GM23248 (cell line): ENCODE measurements at regions not wholly inside any gene's neighbourhood (a gene's known extent, or its start where the extent isn't known, plus 50 kb on each side); places are given as distances from the start of the nearest gene placed in this dataset.

Experiments
- DNase-seq: peaks from one replicate; pipeline ENCODE4 v3.0.0-alpha.2; 2015
- H2AFZ ChIP-seq: fragments of 200-600 bp; sonication (generic); 2 replicates; pipeline ENCODE4 v1.6.1; 2016; ENCODE audit warnings: antibody characterized with exemption
- H3F3A ChIP-seq: fragments of 200-600 bp; sonication (generic); 2 replicates; pipeline ENCODE4 v1.6.1; 2016; ENCODE audit warnings: mild to moderate bottlenecking, antibody characterized with exemption, mixed run types; ENCODE audit not compliant: insufficient read depth
- H3K27ac ChIP-seq: fragments of 200-600 bp; sonication (generic); 2 replicates; pipeline ENCODE4 v1.5.1; 2016; ENCODE audit warnings: mild to moderate bottlenecking
- H3K27me3 ChIP-seq: fragments of 200-600 bp; sonication (generic); replicated peaks from 2 replicates; pipeline ENCODE4 v1.6.1; 2016; ENCODE audit warnings: mild to moderate bottlenecking; ENCODE audit not compliant: insufficient read depth
- H3K36me3 ChIP-seq: fragments of 200-600 bp; sonication (generic); 2 replicates; pipeline ENCODE4 v1.6.1; 2016; ENCODE audit warnings: low read depth, mild to moderate bottlenecking
- H3K4me1 ChIP-seq: fragments of 200-600 bp; sonication (generic); 2 replicates; pipeline ENCODE4 v1.6.1; 2016; ENCODE audit warnings: mild to moderate bottlenecking; ENCODE audit not compliant: insufficient read depth
- H3K4me2 ChIP-seq: fragments of 200-600 bp; sonication (generic); one replicate; pipeline ENCODE4 v1.6.1; 2016; ENCODE audit warnings: mild to moderate bottlenecking; ENCODE audit not compliant: unreplicated experiment
- H3K4me3 ChIP-seq: fragments of 200-600 bp; sonication (generic); 2 replicates; pipeline ENCODE4 v1.5.1; 2016; ENCODE audit warnings: mild to moderate bottlenecking
- H3K79me2 ChIP-seq: fragments of 200-600 bp; sonication (generic); 2 replicates; pipeline ENCODE4 v1.6.1; 2016; ENCODE audit warnings: mild to moderate bottlenecking; ENCODE audit not compliant: insufficient read depth
- H3K9ac ChIP-seq: fragments of 200-600 bp; sonication (generic); 2 replicates; pipeline ENCODE4 v1.6.1; 2016; ENCODE audit warnings: mild to moderate bottlenecking
- H3K9me2 ChIP-seq: fragments of 200-600 bp; sonication (generic); 2 replicates; pipeline ENCODE4 v1.6.1; 2016; ENCODE audit warnings: mixed run types, mild to moderate bottlenecking, moderate library complexity; ENCODE audit not compliant: insufficient read depth
- H3K9me3 ChIP-seq: fragments of 200-600 bp; sonication (generic); one replicate; pipeline ENCODE4 v1.6.1; 2017; ENCODE audit warnings: low read depth
- H4K20me1 ChIP-seq: fragments of 200-600 bp; sonication (generic); 2 replicates; pipeline ENCODE4 v1.6.0; 2016; ENCODE audit not compliant: insufficient read depth
- EZH2 ChIP-seq: fragments of 200-600 bp; sonication (generic); IDR thresholded peaks from 2 replicates; pipeline ENCODE4 v1.6.1; 2018; ENCODE audit warnings: antibody characterized with exemption, mild to moderate bottlenecking; ENCODE audit not compliant: insufficient read depth, poor library complexity, severe bottlenecking
- EZH2phosphoT487 ChIP-seq: fragments of 200-600 bp; sonication (generic); IDR thresholded peaks from 2 replicates; pipeline ENCODE4 v1.6.1; 2018; ENCODE audit warnings: antibody characterized with exemption, moderate library complexity, mild to moderate bottlenecking, low read depth; ENCODE audit not compliant: insufficient read depth
- WGBS, 2 experiments: methylation state at CpG; one replicate each; pipeline ENCODE4 v1.1.6; 2015 to 2017; ENCODE audit warnings: low lambda C conversion rate in 2 of 2, low coverage in 1 of 2; ENCODE audit errors: missing lambda C conversion rate in 2 of 2; 5-methylcytosine and 5-hydroxymethylcytosine counted together
- in situ Hi-C: fragments of 300-500 bp; cut with MboI; formaldehyde crosslinking; loops from 2 replicates; pipeline ENCODE4 v1.15.0; 2020

- Histone ChIP-seq H3K4me2 (no peak overlapping the region), H3K36me3 (no peaks in the 10 kb centered on the region), H3K27me3 (0 out of 2 replicates have a peak, but pooled peaks cover 3% of the 10 kb centered on the region), H3K9me3 (no peaks in the 10 kb centered on the region), H3F3A (no peaks in the 10 kb centered on the region), H3K4me1 (no peaks in the 10 kb centered on the region), H3K4me3 (no peak overlapping the region), H2AFZ (no peak overlapping the region), H3K9me2 (no peaks in the 10 kb centered on the region), H3K9ac (no peak overlapping the region), H3K79me2 (no peaks in the 10 kb centered on the region), H3K27ac (no peak overlapping the region), H4K20me1 (no peaks in the 10 kb centered on the region)
- 49 to 59% methylated on average over 2 of the region's 2 CpGs for WGBS, 2 experiments
- no peak for DNase-seq
- TF ChIP-seq EZH2 (no peak), EZH2phosphoT487 (no peak)
- in situ Hi-C loops, result no loop called here
Observed at GRCh38 chr18:45541421-45541820, 73.9 kb upstream of the SLC14A2 start.

GRCh38 chr18:45542043-45542442, 73.2 kb upstream of the SLC14A2 start:
- Histone ChIP-seq H3F3A (no peaks in the 10 kb centered on the region), H3K4me1 (no peaks in the 10 kb centered on the region), H3K9me2 (no peaks in the 10 kb centered on the region), H2AFZ (no peak overlapping the region), H3K79me2 (no peaks in the 10 kb centered on the region), H3K4me2 (no peak overlapping the region), H3K4me3 (no peak overlapping the region), H3K9me3 (no peaks in the 10 kb centered on the region), H3K27ac (no peak overlapping the region), H3K9ac (no peak overlapping the region), H3K36me3 (no peaks in the 10 kb centered on the region), H3K27me3 (0 out of 2 replicates have a peak, but pooled peaks cover 3% of the 10 kb centered on the region), H4K20me1 (no peaks in the 10 kb centered on the region)
- 80 to 84% methylated on average over 5 of the region's 5 CpGs for WGBS, 2 experiments
- in situ Hi-C loops, result no loop called here
- DNase-seq, result no peak
- no peak for TF ChIP-seq EZH2phosphoT487

GRCh38 chr18:45547910-45548309, 67.4 kb upstream of the SLC14A2 start:
- Histone ChIP-seq H3K4me3 (no peak overlapping the region), H3K4me1 (no peaks in the 10 kb centered on the region), H3K9me2 (no peaks in the 10 kb centered on the region), H2AFZ (no peak overlapping the region), H3K4me2 (no peak overlapping the region), H3K27me3 (no peaks in the 10 kb centered on the region; the same call in 1 of the 2 replicates), H3K27ac (no peak overlapping the region), H3K79me2 (no peaks in the 10 kb centered on the region), H3K9ac (no peak overlapping the region), H3K9me3 (no peaks in the 10 kb centered on the region), H3K36me3 (no peaks in the 10 kb centered on the region), H4K20me1 (no peaks in the 10 kb centered on the region), H3F3A (no peaks in the 10 kb centered on the region)
- no peak for TF ChIP-seq EZH2
- TF ChIP-seq EZH2phosphoT487, result no peak
- in situ Hi-C loops, result no loop called here
- no peak for DNase-seq
- WGBS, 2 experiments, result 65 to 73% methylated on average over 4 of the region's 4 CpGs

GRCh38 chr18:45548614-45549013, 66.7 kb upstream of the SLC14A2 start:
- in situ Hi-C loops, result no loop called here

GRCh38 chr18:45549290-45549689, 66.0 kb upstream of the SLC14A2 start:
- Histone ChIP-seq H3K9me2 (no peaks in the 10 kb centered on the region), H3K9ac (no peak overlapping the region), H4K20me1 (no peaks in the 10 kb centered on the region), H3K36me3 (no peaks in the 10 kb centered on the region), H3K9me3 (no peaks in the 10 kb centered on the region), H3F3A (no peaks in the 10 kb centered on the region), H3K27ac (no peak overlapping the region), H3K4me3 (no peak overlapping the region), H3K79me2 (no peaks in the 10 kb centered on the region), H3K4me1 (no peaks in the 10 kb centered on the region), H2AFZ (no peak overlapping the region), H3K4me2 (no peak overlapping the region), H3K27me3 (no peaks in the 10 kb centered on the region; the same call in 1 of the 2 replicates)
- DNase-seq, result no peak
- WGBS, 2 experiments, result 75 to 78% methylated on average over 7 of the region's 7 CpGs
- TF ChIP-seq EZH2phosphoT487 (no peak), EZH2 (no peak)
- in situ Hi-C loops, result no loop called here

More at GRCh38 chr18:45548614-45549013, 66.7 kb upstream of the SLC14A2 start:
- 92 to 93% methylated on average over 1 of the region's 1 CpG for WGBS, 2 experiments
- H4K20me1 ChIP-seq, result no peaks in the 10 kb centered on the region
- no peak overlapping the region for H3K4me3 ChIP-seq
- TF ChIP-seq EZH2phosphoT487 (no peak), EZH2 (no peak)
- H3K27ac ChIP-seq, result no peak overlapping the region
- H2AFZ ChIP-seq, result no peak overlapping the region
- no peaks in the 10 kb centered on the region; the same call in 1 of the 2 replicates for H3K27me3 ChIP-seq
- H3F3A ChIP-seq, result no peaks in the 10 kb centered on the region
- H3K36me3 ChIP-seq, result no peaks in the 10 kb centered on the region
- H3K79me2 ChIP-seq, result no peaks in the 10 kb centered on the region
- no peaks in the 10 kb centered on the region for H3K9me3 ChIP-seq
- no peaks in the 10 kb centered on the region for H3K4me1 ChIP-seq
- no peak overlapping the region for H3K9ac ChIP-seq
- H3K9me2 ChIP-seq, result no peaks in the 10 kb centered on the region
- DNase-seq, result no peak
- no peak overlapping the region for H3K4me2 ChIP-seq
